Common myeloid progenitor, CD34-positive (primary cell): ENCODE measurements at regions not wholly inside any gene's neighbourhood (a gene's known extent, or its start where the extent isn't known, plus 50 kb on each side); places are given as distances from the start of the nearest gene placed in this dataset.
A peak's percentile ranks its signal among the peaks of the same experiment; 100 is the strongest.
"Not testable (repeated sequence)": the region's sequence is repeated elsewhere in the genome, so short reads cannot be mapped to it uniquely, and the experiment has no call there.

Source experiments
- CTCF ChIA-PET: fragments of 350-600 bp; sonication (Branson Sonifier 250); formaldehyde crosslinking; loops from one replicate; lab custom pipeline; 2021; ENCODE audit warnings: antibody characterized with exemption; lab: Charles Lee
- POLR2A ChIA-PET: fragments of 350-600 bp; sonication (Branson Sonifier 250); formaldehyde crosslinking; loops from one replicate; lab custom pipeline; 2021; ENCODE audit warnings: antibody characterized with exemption; lab: Charles Lee
- DNase-seq, 3 donors: peaks; one replicate each; pipeline versions ENCODE4 v3.0.0 to v3.0.0-alpha.2; 2013
- H3K27ac ChIP-seq, 2 experiments: 1 replicate in 1 of 2; 2 replicates in 1 of 2; pipeline ENCODE4 v1.7.0; 2013; ENCODE audit warnings: inconsistent platforms in 2 of 2, low read length in 2 of 2, mild to moderate bottlenecking in 2 of 2, low read depth in 1 of 2, moderate library complexity in 1 of 2; ENCODE audit not compliant: severe bottlenecking in 2 of 2, insufficient read depth in 1 of 2, poor library complexity in 1 of 2
- H3K27me3 ChIP-seq, 5 experiments: replicated peaks in 2 of 5; 1 replicate in 3 of 5; 2 replicates in 2 of 5; pipeline versions ENCODE4 v1.6.1 to v1.7.0; 2013; ENCODE audit warnings: low read length in 4 of 5, mild to moderate bottlenecking in 2 of 5, moderate library complexity in 2 of 5, inconsistent platforms in 1 of 5; ENCODE audit not compliant: insufficient read depth in 5 of 5, control insufficient read depth in 4 of 5
- H3K36me3 ChIP-seq, 4 experiments: 1 replicate in 2 of 4; 2 replicates in 2 of 4; pipeline versions ENCODE4 v1.6.1 to v1.7.0; 2013; ENCODE audit warnings: low read length in 3 of 4, control low read depth in 1 of 4, mild to moderate bottlenecking in 1 of 4; ENCODE audit not compliant: control insufficient read depth in 4 of 4, insufficient read depth in 4 of 4
- H3K4me1 ChIP-seq, 4 experiments: 1 replicate in 3 of 4; 2 replicates in 1 of 4; pipeline versions ENCODE4 v1.6.1 to v1.7.1; 2013; ENCODE audit warnings: low read length in 3 of 4, mild to moderate bottlenecking in 3 of 4, control low read depth in 1 of 4, inconsistent platforms in 1 of 4, moderate library complexity in 1 of 4; ENCODE audit not compliant: control insufficient read depth in 4 of 4, insufficient read depth in 4 of 4; ENCODE audit errors: control extremely low read depth in 1 of 4
- H3K4me3 ChIP-seq, 7 experiments: 1 replicate in 4 of 7; 2 replicates in 3 of 7; pipeline versions ENCODE4 v1.5.1 to v1.7.0; 2013; ENCODE audit warnings: mild to moderate bottlenecking in 7 of 7, low read length in 6 of 7, moderate library complexity in 6 of 7, inconsistent platforms in 2 of 7, low read depth in 2 of 7, control low read depth in 1 of 7; ENCODE audit not compliant: insufficient read depth in 4 of 7, control insufficient read depth in 1 of 7; ENCODE audit errors: extremely low read depth in 1 of 7
- H3K9me3 ChIP-seq, 5 experiments: 1 replicate in 4 of 5; 2 replicates in 1 of 5; pipeline versions ENCODE4 v1.6.1 to v1.7.1; 2013; ENCODE audit warnings: low read length in 4 of 5, mild to moderate bottlenecking in 2 of 5, inconsistent platforms in 1 of 5, low read depth in 1 of 5, moderate library complexity in 1 of 5; ENCODE audit not compliant: control insufficient read depth in 4 of 5, insufficient read depth in 2 of 5; ENCODE audit errors: control extremely low read depth in 1 of 5
- WGBS: methylation state at CpG from one replicate; pipeline ENCODE4 v1.1.5; 2013; ENCODE audit not compliant: insufficient coverage; 5-methylcytosine and 5-hydroxymethylcytosine counted together

DNA sequence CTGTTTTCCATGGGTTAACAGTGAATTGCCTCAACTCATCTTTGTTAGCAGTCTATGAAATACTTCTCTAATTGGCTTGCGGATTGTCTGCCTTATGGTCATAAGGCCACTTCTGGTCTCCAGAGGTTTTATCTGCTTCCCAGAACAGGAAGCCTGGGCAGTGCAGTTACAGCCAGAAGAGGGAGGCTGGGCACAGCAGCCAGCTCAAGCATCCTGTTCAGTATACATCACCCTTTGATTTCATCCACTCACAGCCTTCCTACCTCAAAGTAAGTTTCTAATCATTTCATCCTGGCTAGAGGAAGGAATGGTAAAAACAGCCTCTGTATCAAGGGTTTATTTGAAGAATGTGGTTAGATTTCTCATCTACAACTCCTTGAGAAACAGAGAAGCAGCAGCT is 311.5 kb upstream of the DEPDC1 start:
- Histone ChIP-seq H3K4me1 (peaks cover 0 to 12% (median 6%) of the 10 kb centered on the region in 4 experiments), H3K27me3 (no peaks in the 10 kb centered on the region), H3K36me3 (no peaks in the 10 kb centered on the region), H3K4me3 (no peak overlapping the region), H3K27ac (no peak overlapping the region), H3K9me3 (no peaks in the 10 kb centered on the region)
- ChIA-PET CTCF (interaction anchor here (1.2 kb wide), 1 partner anchor 24 kb away, joined by 3 read pairs; no protein-coding TSS in a partner anchor), POLR2A (no interaction called here)
- WGBS = 9% methylated on average over 1 of the region's 1 CpG
- DNase-seq = peak; percentile 2 to 47 (median 19)

GRCh38 chr1:68811806-68812205 is 314.9 kb upstream of the DEPDC1 start:
- no peak overlapping the region for H3K4me3 ChIP-seq
- 94% methylated on average over 4 of the region's 5 CpGs for WGBS
- H3K9me3 ChIP-seq = no peaks in the 10 kb centered on the region
- H3K4me1 ChIP-seq = peaks cover 0 to 12% (median 6%) of the 10 kb centered on the region in 4 experiments
- CTCF ChIA-PET = no interaction called here
- POLR2A ChIA-PET = no interaction called here
- H3K36me3 ChIP-seq = no peaks in the 10 kb centered on the region
- H3K27me3 ChIP-seq = no peaks in the 10 kb centered on the region
- no peak for DNase-seq
- H3K27ac ChIP-seq = no peak overlapping the region

DNA sequence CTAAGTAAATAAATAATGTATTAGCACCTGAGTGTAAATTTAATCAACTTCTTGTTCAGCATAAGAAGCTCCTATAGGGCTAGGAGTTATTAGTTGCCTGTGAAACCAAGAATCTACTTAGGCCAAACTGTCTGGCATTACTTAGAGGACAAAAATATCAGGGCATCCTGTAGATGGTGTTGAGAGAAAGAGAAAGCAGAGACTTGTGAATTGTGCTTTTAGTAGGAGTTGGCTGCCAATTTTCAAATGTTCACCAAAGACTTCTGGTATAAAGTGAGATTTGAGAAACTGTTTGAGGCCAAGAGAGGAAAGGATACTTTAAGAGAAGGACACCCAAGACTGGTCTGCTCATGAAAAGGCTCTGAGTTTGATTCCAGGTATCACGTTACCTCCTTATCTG is 315.5 kb upstream of the DEPDC1 start:
- Histone ChIP-seq H3K4me3 (no peak overlapping the region), H3K27ac (no peak overlapping the region), H3K36me3 (no peaks in the 10 kb centered on the region), H3K9me3 (no peaks in the 10 kb centered on the region), H3K4me1 (peaks cover 0 to 12% (median 6%) of the 10 kb centered on the region in 4 experiments), H3K27me3 (no peaks in the 10 kb centered on the region)
- POLR2A ChIA-PET = no interaction called here
- no peak for DNase-seq
- CTCF ChIA-PET = no interaction called here
- WGBS = 100% methylated on average over 1 of the region's 1 CpG

DNA sequence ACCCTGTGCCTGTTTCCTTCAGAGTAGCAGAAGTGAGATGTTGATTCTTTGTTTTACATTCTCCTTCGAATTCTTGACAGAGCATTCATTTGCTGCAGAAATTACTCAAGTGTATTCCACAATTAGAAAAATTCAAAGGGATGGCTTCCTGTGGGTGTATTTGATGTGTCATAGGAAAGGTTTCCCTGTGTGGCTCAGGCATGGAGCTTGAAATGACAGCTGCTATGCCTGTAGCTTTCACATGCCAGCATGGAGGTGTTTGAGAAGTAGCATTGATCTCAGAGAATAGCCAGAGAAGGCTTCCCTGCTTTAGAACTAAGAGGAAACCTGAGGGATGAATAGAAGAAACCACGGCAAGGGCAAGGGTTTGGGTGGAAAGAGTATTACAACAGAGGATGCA is 317.2 kb upstream of the DEPDC1 start:
- Histone ChIP-seq H3K9me3 (no peaks in the 10 kb centered on the region), H3K36me3 (no peaks in the 10 kb centered on the region), H3K27me3 (no peaks in the 10 kb centered on the region), H3K4me3 (no peak overlapping the region), H3K4me1 (peaks cover 0 to 3% (median 1%) of the 10 kb centered on the region in 4 experiments), H3K27ac (no peak overlapping the region)
- CTCF ChIA-PET = no interaction called here
- no peak for DNase-seq
- WGBS = 78% methylated on average over 1 of the region's 2 CpGs
- POLR2A ChIA-PET = no interaction called here

- DNase-seq = no peak
- CTCF ChIA-PET = no interaction called here
- WGBS = no CpG with 5 or more reads among the region's 1 CpG
Measured at GRCh38 chr1:68815632-68816031, 318.8 kb upstream of the DEPDC1 start.

GRCh38 chr1:68817505-68818210 is 320.8 kb upstream of the DEPDC1 start:
- WGBS = 91% methylated on average over 40 of the region's 49 CpGs
- H3K9me3 ChIP-seq, H3K27ac ChIP-seq, H3K4me3 ChIP-seq, H3K27me3 ChIP-seq, H3K4me1 ChIP-seq, DNase-seq, H3K36me3 ChIP-seq, POLR2A ChIA-PET: not testable (repeated sequence)
- CTCF ChIA-PET = interaction anchor here (1.2 to 1.6 kb wide), 3 partner anchors 8 to 67 kb away, joined by 3 to 5 read pairs (median 3); no protein-coding TSS in a partner anchor

More at GRCh38 chr1:68815632-68816031, 318.8 kb upstream of the DEPDC1 start:
- Histone ChIP-seq H3K4me3 (no peak overlapping the region), H3K9me3 (no peaks in the 10 kb centered on the region), H3K27me3 (no peaks in the 10 kb centered on the region), H3K36me3 (no peaks in the 10 kb centered on the region), H3K4me1 (no peaks in the 10 kb centered on the region), H3K27ac (no peak overlapping the region)
- POLR2A ChIA-PET = no interaction called here

- Histone ChIP-seq H3K27ac (no peak overlapping the region), H3K9me3 (no peaks in the 10 kb centered on the region), H3K27me3 (no peaks in the 10 kb centered on the region), H3K36me3 (no peaks in the 10 kb centered on the region), H3K4me3 (no peak overlapping the region), H3K4me1 (no peaks in the 10 kb centered on the region)
- peak; percentile 3 to 28 (median 9) for DNase-seq
- ChIA-PET CTCF (no interaction called here), POLR2A (no interaction called here)
- 75% methylated on average over 3 of the region's 4 CpGs for WGBS
Measured at GRCh38 chr1:68819190-68819829, 322.4 kb upstream of the DEPDC1 start.
